ENCODE measurements at regions not wholly inside any gene's neighbourhood (a gene's known extent, or its start where the extent isn't known, plus 50 kb on each side); places are given as distances from the start of the nearest gene placed in this dataset.
A peak's percentile ranks its signal among the peaks of the same experiment; 100 is the strongest.

GRCh38 chrX:15128861-15129260, 141.0 kb downstream of the ASB9 start:
- Histone ChIP-seq H3K18ac (ENCODE audit: low read length) (no peak overlapping the region), H3K27ac (ENCODE audit: low read depth, low read length) (no peak overlapping the region), H2BK5ac (ENCODE audit: low read depth, low read length, poor library complexity) (no peak overlapping the region), H3K9me3 (ENCODE audit: insufficient read depth, low read depth, low read length) (no peaks in the 10 kb centered on the region), H4K91ac (ENCODE audit: low read depth, low read length) (no peak overlapping the region), H3K4me2 (ENCODE audit: low read length) (no peak overlapping the region), H3K4ac (ENCODE audit: low read depth, low read length) (no peak overlapping the region), H3K4me1 (ENCODE audit: control insufficient read depth in 1 of 2, insufficient read depth in 2 of 2, low read length in 2 of 2) (no peaks in the 10 kb centered on the region), H3K79me2 (ENCODE audit: control insufficient read depth, insufficient read depth, low read length, poor library complexity) (no peaks in the 10 kb centered on the region), H2BK120ac (ENCODE audit: insufficient read depth, low read length, poor library complexity) (no peak overlapping the region), H3K4me3 (ENCODE audit: low read depth, low read length) (no peak overlapping the region), H3K14ac (ENCODE audit: low read length) (no peak overlapping the region), H3K27me3 (ENCODE audit: insufficient read depth, low read length) (no peaks in the 10 kb centered on the region), H3K79me1 (ENCODE audit: low read length) (no peaks in the 10 kb centered on the region), H3K9ac (ENCODE audit: low read length) (no peak overlapping the region), H4K12ac (ENCODE audit: low read depth, low read length) (no peak overlapping the region), H3K36me3 (ENCODE audit: control insufficient read depth in 1 of 2, insufficient read depth in 2 of 2, low read length in 2 of 2) (no peaks in the 10 kb centered on the region), H2AFZ (ENCODE audit: insufficient read depth, low read length, poor library complexity) (no peak overlapping the region), H4K8ac (ENCODE audit: low read depth, low read length) (no peak overlapping the region), H2AK5ac (ENCODE audit: low read length) (no peak overlapping the region), H3K23ac (ENCODE audit: low read length) (no peak overlapping the region), H2BK12ac (ENCODE audit: low read length) (no peak overlapping the region)
- DNase-seq = peak in 1 of 2 donors; percentile 41

GRCh38 chrX:15127010-15127409, 142.9 kb downstream of the ASB9 start:
- no peak for DNase-seq
- Histone ChIP-seq H2BK12ac (ENCODE audit: low read length) (no peak overlapping the region), H3K4me1 (ENCODE audit: control insufficient read depth in 1 of 2, insufficient read depth in 2 of 2, low read length in 2 of 2) (no peaks in the 10 kb centered on the region), H3K4me2 (ENCODE audit: low read length) (no peak overlapping the region), H3K4ac (ENCODE audit: low read depth, low read length) (no peak overlapping the region), H3K18ac (ENCODE audit: low read length) (no peak overlapping the region), H2AK5ac (ENCODE audit: low read length) (no peak overlapping the region), H3K27me3 (ENCODE audit: insufficient read depth, low read length) (no peaks in the 10 kb centered on the region), H4K12ac (ENCODE audit: low read depth, low read length) (no peak overlapping the region), H3K27ac (ENCODE audit: low read depth, low read length) (no peak overlapping the region), H4K91ac (ENCODE audit: low read depth, low read length) (no peak overlapping the region), H4K8ac (ENCODE audit: low read depth, low read length) (no peak overlapping the region), H2BK120ac (ENCODE audit: insufficient read depth, low read length, poor library complexity) (no peak overlapping the region), H3K79me2 (ENCODE audit: control insufficient read depth, insufficient read depth, low read length, poor library complexity) (no peaks in the 10 kb centered on the region), H3K14ac (ENCODE audit: low read length) (no peak overlapping the region), H3K23ac (ENCODE audit: low read length) (no peak overlapping the region), H3K9ac (ENCODE audit: low read length) (no peak overlapping the region), H2BK5ac (ENCODE audit: low read depth, low read length, poor library complexity) (no peak overlapping the region), H3K36me3 (ENCODE audit: control insufficient read depth in 1 of 2, insufficient read depth in 2 of 2, low read length in 2 of 2) (no peaks in the 10 kb centered on the region), H2AFZ (ENCODE audit: insufficient read depth, low read length, poor library complexity) (no peak overlapping the region), H3K9me3 (ENCODE audit: insufficient read depth, low read depth, low read length) (no peaks in the 10 kb centered on the region), H3K79me1 (ENCODE audit: low read length) (no peaks in the 10 kb centered on the region), H3K4me3 (ENCODE audit: low read depth, low read length) (no peak overlapping the region)
- WGBS (ENCODE audit: extremely low coverage, insufficient coverage, insufficient read length) = no CpG with 5 or more reads among the region's 1 CpG

GRCh38 chrX:15116900-15117299, 153.0 kb downstream of the ASB9 start:
- no peaks in the 10 kb centered on the region for H3K4me1 ChIP-seq (ENCODE audit: control insufficient read depth in 1 of 2, insufficient read depth in 2 of 2, low read length in 2 of 2)
- no peak overlapping the region for H3K4ac ChIP-seq (ENCODE audit: low read depth, low read length)
- no peak for DNase-seq
- H2BK12ac ChIP-seq (ENCODE audit: low read length) = no peak overlapping the region
- no peak overlapping the region for H4K91ac ChIP-seq (ENCODE audit: low read depth, low read length)
- no peaks in the 10 kb centered on the region for H3K27me3 ChIP-seq (ENCODE audit: insufficient read depth, low read length)
- peaks cover 2% of the 10 kb centered on the region for H3K79me1 ChIP-seq (ENCODE audit: low read length)
- no peak overlapping the region for H2AK5ac ChIP-seq (ENCODE audit: low read length)
- H2BK5ac ChIP-seq (ENCODE audit: low read depth, low read length, poor library complexity) = no peak overlapping the region
- no peak overlapping the region for H3K4me2 ChIP-seq (ENCODE audit: low read length)
- H3K27ac ChIP-seq (ENCODE audit: low read depth, low read length) = no peak overlapping the region
- no peak overlapping the region for H3K23ac ChIP-seq (ENCODE audit: low read length)
- H3K9me3 ChIP-seq (ENCODE audit: insufficient read depth, low read depth, low read length) = no peaks in the 10 kb centered on the region
- H4K8ac ChIP-seq (ENCODE audit: low read depth, low read length) = no peak overlapping the region
- H3K18ac ChIP-seq (ENCODE audit: low read length) = no peak overlapping the region
- H3K14ac ChIP-seq (ENCODE audit: low read length) = no peak overlapping the region
- no peaks in the 10 kb centered on the region for H3K36me3 ChIP-seq (ENCODE audit: control insufficient read depth in 1 of 2, insufficient read depth in 2 of 2, low read length in 2 of 2)
- no peak overlapping the region for H2BK120ac ChIP-seq (ENCODE audit: insufficient read depth, low read length, poor library complexity)
- H3K79me2 ChIP-seq (ENCODE audit: control insufficient read depth, insufficient read depth, low read length, poor library complexity) = no peaks in the 10 kb centered on the region
- no peak overlapping the region for H2AFZ ChIP-seq (ENCODE audit: insufficient read depth, low read length, poor library complexity)
- no peak overlapping the region for H4K12ac ChIP-seq (ENCODE audit: low read depth, low read length)
- H3K9ac ChIP-seq (ENCODE audit: low read length) = no peak overlapping the region
- no peak overlapping the region for H3K4me3 ChIP-seq (ENCODE audit: low read depth, low read length)
- no CpG with 5 or more reads among the region's 2 CpGs for WGBS (ENCODE audit: extremely low coverage, insufficient coverage, insufficient read length)

- no peaks in the 10 kb centered on the region for H3K4me1 ChIP-seq (ENCODE audit: control insufficient read depth in 1 of 2, insufficient read depth in 2 of 2, low read length in 2 of 2)
- H4K12ac ChIP-seq (ENCODE audit: low read depth, low read length) = no peak overlapping the region
- DNase-seq = peak; percentile 1 to 56
- H3K4me3 ChIP-seq (ENCODE audit: low read depth, low read length) = no peak overlapping the region
- H3K79me1 ChIP-seq (ENCODE audit: low read length) = peaks cover 2% of the 10 kb centered on the region
- no peak overlapping the region for H2BK5ac ChIP-seq (ENCODE audit: low read depth, low read length, poor library complexity)
- no peaks in the 10 kb centered on the region for H3K36me3 ChIP-seq (ENCODE audit: control insufficient read depth in 1 of 2, insufficient read depth in 2 of 2, low read length in 2 of 2)
- no peak overlapping the region for H4K8ac ChIP-seq (ENCODE audit: low read depth, low read length)
- no peak overlapping the region for H2BK12ac ChIP-seq (ENCODE audit: low read length)
- no peaks in the 10 kb centered on the region for H3K9me3 ChIP-seq (ENCODE audit: insufficient read depth, low read depth, low read length)
- no peaks in the 10 kb centered on the region for H3K27me3 ChIP-seq (ENCODE audit: insufficient read depth, low read length)
- H3K14ac ChIP-seq (ENCODE audit: low read length) = no peak overlapping the region
- no peak overlapping the region for H3K23ac ChIP-seq (ENCODE audit: low read length)
- no peak overlapping the region for H3K9ac ChIP-seq (ENCODE audit: low read length)
- no peak overlapping the region for H2AK5ac ChIP-seq (ENCODE audit: low read length)
- H3K18ac ChIP-seq (ENCODE audit: low read length) = no peak overlapping the region
- H2AFZ ChIP-seq (ENCODE audit: insufficient read depth, low read length, poor library complexity) = no peak overlapping the region
- no peak overlapping the region for H2BK120ac ChIP-seq (ENCODE audit: insufficient read depth, low read length, poor library complexity)
- H3K79me2 ChIP-seq (ENCODE audit: control insufficient read depth, insufficient read depth, low read length, poor library complexity) = no peaks in the 10 kb centered on the region
- WGBS (ENCODE audit: extremely low coverage, insufficient coverage, insufficient read length) = no CpG with 5 or more reads among the region's 8 CpGs
- no peak overlapping the region for H3K4me2 ChIP-seq (ENCODE audit: low read length)
- H4K91ac ChIP-seq (ENCODE audit: low read depth, low read length) = no peak overlapping the region
- no peak overlapping the region for H3K27ac ChIP-seq (ENCODE audit: low read depth, low read length)
- no peak overlapping the region for H3K4ac ChIP-seq (ENCODE audit: low read depth, low read length)
These were observed 154.9 kb downstream of the ASB9 start for GRCh38 chrX:15114743-15115566.

Data from trophoblast cell (in vitro differentiated cells and primary cell).